ENCODE measurements at regions not wholly inside any gene's neighbourhood (a gene's known extent, or its start where the extent isn't known, plus 50 kb on each side); places are given as distances from the start of the nearest gene placed in this dataset.

- H3K27me3 ChIP-seq, result no peaks in the 10 kb centered on the region
- no peaks in the 10 kb centered on the region for H3K4me1 ChIP-seq
- no peaks in the 10 kb centered on the region for H3K9me3 ChIP-seq (ENCODE audit: low read depth)
- H3K36me3 ChIP-seq, result no peaks in the 10 kb centered on the region
- H4K20me1 ChIP-seq (ENCODE audit: low read depth), result no peaks in the 10 kb centered on the region
- H3K27ac ChIP-seq, result no peak overlapping the region
- no peak overlapping the region for H3K9ac ChIP-seq
- peaks cover 7% of the 10 kb centered on the region for H3K4me1 Mint-ChIP-seq
- DNase-seq (ENCODE audit: low spot score), result no peak
- TF ChIP-seq EZH2 (IDR thresholded peaks at IDR 0.05) (no peak), EZH2phosphoT487 (IDR thresholded peaks at IDR 0.05) (no peak), CTCF (IDR thresholded peaks at IDR 0.05) (no peak)
- H3K4me3 ChIP-seq, result no peak overlapping the region
- no peak overlapping the region for H2AFZ ChIP-seq (replicated peaks)
- no peak overlapping the region for H3K4me2 ChIP-seq
- peaks cover 2% of the 10 kb centered on the region for H3K27me3 Mint-ChIP-seq (ENCODE audit: insufficient read depth, low read depth)
- no peak overlapping the region for H3K4me3 Mint-ChIP-seq
- no peak overlapping the region for H3K27ac Mint-ChIP-seq
- no peaks in the 10 kb centered on the region for H3K79me2 ChIP-seq (ENCODE audit: low read depth)
- H3K36me3 Mint-ChIP-seq, result peaks cover 2% of the 10 kb centered on the region
- H3K9me3 Mint-ChIP-seq, result peaks cover 10% of the 10 kb centered on the region
- no peaks in the 10 kb centered on the region for H3F3A ChIP-seq (ENCODE audit: low read depth)
Measured at GRCh38 chr1:57696043-57696442, 272.2 kb upstream of the DAB1 start.

- Mint-ChIP-seq H3K9me3 (peaks cover 30% of the 10 kb centered on the region), H3K36me3 (peaks cover 1% of the 10 kb centered on the region), H3K27ac (no peak overlapping the region), H3K4me3 (no peak overlapping the region), H3K4me1 (peaks cover 7% of the 10 kb centered on the region), H3K27me3 (ENCODE audit: insufficient read depth, low read depth) (no peaks in the 10 kb centered on the region)
- Histone ChIP-seq H3K9ac (no peak overlapping the region), H3K27me3 (no peaks in the 10 kb centered on the region), H3K36me3 (no peaks in the 10 kb centered on the region), H3F3A (ENCODE audit: low read depth) (no peaks in the 10 kb centered on the region), H3K79me2 (ENCODE audit: low read depth) (no peaks in the 10 kb centered on the region), H3K4me1 (peaks cover 10% of the 10 kb centered on the region), H4K20me1 (ENCODE audit: low read depth) (no peaks in the 10 kb centered on the region), H3K27ac (no peak overlapping the region), H2AFZ (replicated peaks) (no peak overlapping the region), H3K9me3 (ENCODE audit: low read depth) (no peaks in the 10 kb centered on the region), H3K4me3 (no peak overlapping the region), H3K4me2 (no peak overlapping the region)
- DNase-seq (ENCODE audit: low spot score), result no peak
- TF ChIP-seq CTCF (IDR thresholded peaks at IDR 0.05), result no peak
- TF ChIP-seq EZH2 (IDR thresholded peaks at IDR 0.05), result no peak
- TF ChIP-seq EZH2phosphoT487 (IDR thresholded peaks at IDR 0.05), result no peak
Measured at GRCh38 chr1:57686306-57686705, 262.4 kb upstream of the DAB1 start.

GRCh38 chr1:57683037-57683942 is 259.4 kb upstream of the DAB1 start:
- Histone ChIP-seq H4K20me1 (ENCODE audit: low read depth) (no peaks in the 10 kb centered on the region), H3F3A (ENCODE audit: low read depth) (no peaks in the 10 kb centered on the region), H3K79me2 (ENCODE audit: low read depth) (no peaks in the 10 kb centered on the region), H2AFZ (replicated peaks) (no peak overlapping the region), H3K4me3 (no peak overlapping the region), H3K9me3 (ENCODE audit: low read depth) (no peaks in the 10 kb centered on the region), H3K4me1 (peaks cover 10% of the 10 kb centered on the region), H3K9ac (no peak overlapping the region), H3K27ac (no peak overlapping the region), H3K4me2 (no peak overlapping the region), H3K36me3 (no peaks in the 10 kb centered on the region), H3K27me3 (no peaks in the 10 kb centered on the region)
- peaks cover 27% of the 10 kb centered on the region for H3K9me3 Mint-ChIP-seq
- TF ChIP-seq EZH2phosphoT487 (IDR thresholded peaks at IDR 0.05), result no peak
- no peak for TF ChIP-seq CTCF (IDR thresholded peaks at IDR 0.05)
- TF ChIP-seq EZH2 (IDR thresholded peaks at IDR 0.05), result no peak
- peaks cover 1% of the 10 kb centered on the region for H3K36me3 Mint-ChIP-seq
- no peak overlapping the region for H3K4me3 Mint-ChIP-seq
- H3K27me3 Mint-ChIP-seq (ENCODE audit: insufficient read depth, low read depth), result no peaks in the 10 kb centered on the region
- DNase-seq (ENCODE audit: low spot score), result peak; percentile 25
- peaks cover 7% of the 10 kb centered on the region for H3K4me1 Mint-ChIP-seq
- no peak overlapping the region for H3K27ac Mint-ChIP-seq

Data from neural progenitor cell (in vitro differentiated cells).